ENCODE measurements at regions not wholly inside any gene's neighbourhood (a gene's known extent, or its start where the extent isn't known, plus 50 kb on each side); places are given as distances from the start of the nearest gene placed in this dataset.

DNA sequence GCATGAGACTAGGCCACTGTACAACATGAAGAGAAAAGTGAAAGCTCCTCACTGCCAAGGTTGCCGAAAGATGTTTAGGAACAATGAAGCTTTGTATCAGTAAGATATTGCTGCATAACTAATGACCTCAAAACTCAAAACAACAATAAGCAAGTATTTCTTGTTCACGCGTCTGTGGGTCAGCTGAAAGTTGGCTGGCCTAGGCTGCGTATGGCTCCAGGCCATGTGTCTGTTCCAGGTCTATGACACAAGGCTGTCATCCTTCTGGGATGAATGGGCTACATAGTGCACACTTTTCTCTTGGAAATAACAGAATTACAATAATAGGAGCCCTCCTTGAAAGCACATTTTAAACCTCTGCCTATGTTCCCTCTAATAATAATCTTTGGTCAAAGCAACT lies 515.9 kb downstream of the PLPP3 start:
- TF ChIP-seq, protein P1, sequence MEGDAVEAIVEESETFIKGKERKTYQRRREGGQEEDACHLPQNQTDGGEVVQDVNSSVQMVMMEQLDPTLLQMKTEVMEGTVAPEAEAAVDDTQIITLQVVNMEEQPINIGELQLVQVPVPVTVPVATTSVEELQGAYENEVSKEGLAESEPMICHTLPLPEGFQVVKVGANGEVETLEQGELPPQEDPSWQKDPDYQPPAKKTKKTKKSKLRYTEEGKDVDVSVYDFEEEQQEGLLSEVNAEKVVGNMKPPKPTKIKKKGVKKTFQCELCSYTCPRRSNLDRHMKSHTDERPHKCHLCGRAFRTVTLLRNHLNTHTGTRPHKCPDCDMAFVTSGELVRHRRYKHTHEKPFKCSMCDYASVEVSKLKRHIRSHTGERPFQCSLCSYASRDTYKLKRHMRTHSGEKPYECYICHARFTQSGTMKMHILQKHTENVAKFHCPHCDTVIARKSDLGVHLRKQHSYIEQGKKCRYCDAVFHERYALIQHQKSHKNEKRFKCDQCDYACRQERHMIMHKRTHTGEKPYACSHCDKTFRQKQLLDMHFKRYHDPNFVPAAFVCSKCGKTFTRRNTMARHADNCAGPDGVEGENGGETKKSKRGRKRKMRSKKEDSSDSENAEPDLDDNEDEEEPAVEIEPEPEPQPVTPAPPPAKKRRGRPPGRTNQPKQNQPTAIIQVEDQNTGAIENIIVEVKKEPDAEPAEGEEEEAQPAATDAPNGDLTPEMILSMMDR (IDR thresholded peaks at IDR 0.05) = no peak
- TF ChIP-seq POLR2A (IDR thresholded peaks at IDR 0.05) = no peak
- no peaks in the 10 kb centered on the region for H3K4me1 ChIP-seq
- intact Hi-C loops (cut with DNase I) = no loop called here
- no peak overlapping the region for H3K27ac ChIP-seq
- DNase-seq = no peak
- WGBS (ENCODE audit: insufficient coverage, low coverage, low lambda C conversion rate, missing lambda C conversion rate) = 96% methylated on average over 4 of the region's 4 CpGs
- no peak for ATAC-seq
- H3K9me3 ChIP-seq = no peaks in the 10 kb centered on the region
- no peak overlapping the region for H3K4me3 ChIP-seq
- H3K27me3 ChIP-seq = no peaks in the 10 kb centered on the region
- no peaks in the 10 kb centered on the region for H3K36me3 ChIP-seq

DNA sequence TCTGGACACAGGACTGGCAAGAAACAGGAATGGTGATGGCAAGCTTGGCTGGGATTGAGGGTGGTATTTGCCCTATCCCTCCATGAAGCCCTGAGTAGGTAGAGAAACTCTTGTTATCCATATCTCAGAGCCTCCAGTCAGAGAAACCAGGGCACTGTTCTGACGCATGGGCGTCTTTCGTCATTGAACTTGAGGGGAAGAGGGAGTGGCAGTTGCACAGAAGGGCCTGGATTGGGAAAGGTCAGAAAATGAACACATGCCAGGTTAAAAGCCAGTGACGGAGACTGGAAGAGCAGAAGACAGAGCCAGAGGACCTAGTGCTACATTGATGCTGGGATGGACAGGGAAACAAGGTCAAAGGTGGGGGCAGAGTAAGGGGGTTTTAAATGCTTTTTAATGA lies 516.7 kb downstream of the PLPP3 start:
- no peaks in the 10 kb centered on the region for H3K4me1 ChIP-seq
- H3K9me3 ChIP-seq = no peaks in the 10 kb centered on the region
- no peaks in the 10 kb centered on the region for H3K27me3 ChIP-seq
- intact Hi-C loops (cut with DNase I) = no loop called here
- ATAC-seq (no peak), DNase-seq (no peak)
- WGBS (ENCODE audit: insufficient coverage, low coverage, low lambda C conversion rate, missing lambda C conversion rate) = 85% methylated on average over 4 of the region's 4 CpGs
- TF ChIP-seq POLR2A (IDR thresholded peaks at IDR 0.05) = no peak
- TF ChIP-seq, protein P1 (IDR thresholded peaks at IDR 0.05) = no peak
- H3K27ac ChIP-seq = no peak overlapping the region
- H3K4me3 ChIP-seq = no peak overlapping the region
- H3K36me3 ChIP-seq = no peaks in the 10 kb centered on the region

DNA sequence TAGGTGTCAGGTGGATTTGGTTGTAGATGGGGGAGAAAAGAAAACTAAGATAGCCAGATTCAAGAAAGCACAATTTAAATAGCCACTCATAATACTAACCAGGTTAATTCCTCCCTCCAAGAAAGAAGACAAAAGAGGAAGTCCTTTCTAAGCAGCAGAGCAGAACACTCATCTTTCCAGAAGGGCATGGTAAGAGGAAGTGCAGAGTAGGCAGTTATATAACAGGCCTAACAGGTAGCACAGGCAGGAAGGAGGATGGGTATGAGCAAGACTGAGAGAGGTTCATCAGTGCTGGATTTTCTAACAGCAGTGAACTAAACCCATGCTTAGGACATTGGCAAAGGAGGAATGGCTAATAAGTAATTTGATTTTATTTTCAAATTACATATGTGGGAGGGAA lies 517.5 kb downstream of the PLPP3 start:
- no peaks in the 10 kb centered on the region for H3K9me3 ChIP-seq
- intact Hi-C loops (cut with DNase I) = no loop called here
- no peak overlapping the region for H3K27ac ChIP-seq
- no peak for TF ChIP-seq POLR2A (IDR thresholded peaks at IDR 0.05)
- H3K27me3 ChIP-seq = no peaks in the 10 kb centered on the region
- H3K4me1 ChIP-seq = no peaks in the 10 kb centered on the region
- no peak overlapping the region for H3K4me3 ChIP-seq
- H3K36me3 ChIP-seq = no peaks in the 10 kb centered on the region
- ATAC-seq = no peak
- DNase-seq = no peak

DNA sequence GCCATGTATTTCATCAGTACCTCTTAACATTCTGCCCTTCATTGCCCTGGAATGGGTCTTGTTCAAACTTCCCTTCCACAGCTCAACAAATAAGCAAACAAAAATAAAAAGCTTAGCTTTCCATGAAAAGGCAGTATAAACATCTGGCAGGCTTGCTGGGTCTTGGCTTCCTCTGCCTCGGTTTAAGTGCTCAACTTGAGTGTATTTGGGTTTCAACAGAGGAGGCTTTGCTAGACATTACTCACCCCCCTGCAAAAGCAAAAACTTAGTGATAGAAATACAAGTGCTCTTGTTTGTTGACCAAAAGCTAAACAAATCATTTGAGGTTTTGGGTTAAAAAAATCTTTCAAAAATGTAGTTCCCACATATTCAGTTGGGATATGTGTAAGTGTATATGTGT lies 518.5 kb downstream of the PLPP3 start:
- Histone ChIP-seq H3K27ac (no peak overlapping the region), H3K4me3 (no peak overlapping the region), H3K36me3 (no peaks in the 10 kb centered on the region), H3K4me1 (no peaks in the 10 kb centered on the region), H3K27me3 (no peaks in the 10 kb centered on the region), H3K9me3 (no peaks in the 10 kb centered on the region)
- 42% methylated on average over 1 of the region's 1 CpG for WGBS (ENCODE audit: insufficient coverage, low coverage, low lambda C conversion rate, missing lambda C conversion rate)
- ATAC-seq = no peak
- TF ChIP-seq, protein P1 (IDR thresholded peaks at IDR 0.05) = no peak
- TF ChIP-seq POLR2A (IDR thresholded peaks at IDR 0.05) = no peak
- no peak for DNase-seq
- intact Hi-C loops (cut with DNase I) = no loop called here

DNA sequence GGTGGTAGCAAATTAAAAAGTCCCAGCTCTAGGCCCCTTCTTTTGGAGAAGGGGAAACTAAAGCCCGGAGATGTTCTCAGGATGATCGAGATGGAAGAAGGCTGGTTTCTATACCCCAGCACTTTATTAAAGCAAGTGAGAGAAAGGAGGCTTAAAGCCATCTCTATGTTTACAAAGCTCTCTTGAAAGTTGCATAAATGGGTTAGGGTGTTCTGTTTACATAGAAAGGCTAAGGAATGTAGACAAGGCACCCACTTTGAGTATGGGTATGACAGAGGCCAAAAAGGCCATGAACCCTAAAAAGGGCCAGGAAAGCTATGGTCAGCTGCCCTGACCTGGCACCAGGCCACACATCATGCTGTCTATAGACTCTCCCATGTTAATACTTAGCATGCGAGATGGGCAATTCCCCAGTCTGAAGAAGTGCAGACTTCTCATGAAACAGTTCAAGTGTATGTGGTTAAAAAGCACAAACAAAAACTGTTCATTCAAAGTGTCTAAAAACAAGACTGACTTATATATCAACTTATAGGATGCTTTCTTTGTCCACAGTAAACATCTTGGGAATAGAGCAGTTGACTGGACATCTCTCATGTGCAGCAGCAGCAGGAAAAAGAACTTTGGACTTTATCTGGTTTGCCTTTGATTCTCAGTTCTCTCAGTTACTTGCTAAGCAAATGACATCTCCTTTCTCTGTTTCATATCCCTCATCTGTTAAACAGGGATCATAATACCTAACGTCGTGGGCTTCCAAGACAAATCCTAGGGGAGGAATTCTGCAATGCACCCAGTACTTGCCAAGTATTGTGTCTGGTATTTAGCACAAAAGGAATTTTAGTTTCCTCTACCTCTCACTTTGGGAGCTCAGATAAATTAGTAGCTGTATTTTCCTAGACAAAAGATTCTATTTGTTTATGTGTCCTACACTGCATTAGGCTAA lies 521.6 kb downstream of the PLPP3 start:
- no peak for DNase-seq
- WGBS (ENCODE audit: insufficient coverage, low coverage, low lambda C conversion rate, missing lambda C conversion rate) = 75% methylated on average over 5 of the region's 5 CpGs
- TF ChIP-seq POLR2A (IDR thresholded peaks at IDR 0.05) = no peak
- TF ChIP-seq, protein P1 (IDR thresholded peaks at IDR 0.05) = no peak
- Histone ChIP-seq H3K27me3 (no peaks in the 10 kb centered on the region), H3K4me1 (no peaks in the 10 kb centered on the region), H3K36me3 (no peaks in the 10 kb centered on the region), H3K4me3 (no peak overlapping the region), H3K27ac (no peak overlapping the region), H3K9me3 (no peaks in the 10 kb centered on the region)
- intact Hi-C loops (cut with DNase I) = no loop called here
- no peak for ATAC-seq
